GM19239 (cell line): ENCODE measurements at regions not wholly inside any gene's neighbourhood (a gene's known extent, or its start where the extent isn't known, plus 50 kb on each side); places are given as distances from the start of the nearest gene placed in this dataset.

Experiments
- DNase-seq: peaks from one replicate; pipeline ENCODE4 v3.0.0; 2011; ENCODE audit warnings: low spot score; ENCODE audit not compliant: insufficient read length
- FAIRE-seq: peaks from 2 replicates; lab custom pipeline; 2011; peaks lifted over from hg19 to GRCh38; lab: Jason Lieb, UNC

- no peak for FAIRE-seq
- DNase-seq: no peak
Observed at GRCh38 chr14:85421186-85421877, 108.6 kb upstream of the FLRT2 start.

GRCh38 chr14:85423889-85424288, 106.1 kb upstream of the FLRT2 start:
- DNase-seq (no peak), FAIRE-seq (no peak)

- DNase-seq (no peak), FAIRE-seq (no peak)
Observed at GRCh38 chr14:85425507-85425906, 104.4 kb upstream of the FLRT2 start.

- DNase-seq (no peak), FAIRE-seq (no peak)
Observed at GRCh38 chr14:85426068-85426935, 103.6 kb upstream of the FLRT2 start.

- FAIRE-seq (no peak), DNase-seq (no peak)
Observed at GRCh38 chr14:85428926-85429325, 101.0 kb upstream of the FLRT2 start.

- no peak for FAIRE-seq
Observed at GRCh38 chr14:85437148-85437547, 92.8 kb upstream of the FLRT2 start.

GRCh38 chr14:85438001-85438400, 91.9 kb upstream of the FLRT2 start:
- no peak for FAIRE-seq
- no peak for DNase-seq

More at GRCh38 chr14:85437148-85437547, 92.8 kb upstream of the FLRT2 start:
- no peak for DNase-seq

- DNase-seq: no peak
- no peak for FAIRE-seq
Observed at GRCh38 chr14:85438481-85438942, 91.4 kb upstream of the FLRT2 start.

GRCh38 chr14:85439696-85440328, 90.1 kb upstream of the FLRT2 start:
- FAIRE-seq: no peak

GRCh38 chr14:85441909-85442643, 87.9 kb upstream of the FLRT2 start:
- no peak for FAIRE-seq
- DNase-seq: no peak

More at GRCh38 chr14:85439696-85440328, 90.1 kb upstream of the FLRT2 start:
- DNase-seq: no peak

- FAIRE-seq: no peak
- no peak for DNase-seq
Observed at GRCh38 chr14:85442996-85443395, 86.9 kb upstream of the FLRT2 start.

GRCh38 chr14:85444635-85445034, 85.3 kb upstream of the FLRT2 start:
- FAIRE-seq (no peak), DNase-seq (no peak)

- DNase-seq: no peak
- FAIRE-seq: no peak
Observed at GRCh38 chr14:85445151-85445795, 84.7 kb upstream of the FLRT2 start.

GRCh38 chr14:85447883-85448282, 82.1 kb upstream of the FLRT2 start:
- DNase-seq: no peak
- no peak for FAIRE-seq

GRCh38 chr14:85451421-85451820, 78.5 kb upstream of the FLRT2 start:
- no peak for DNase-seq
- FAIRE-seq: no peak

GRCh38 chr14:85453401-85454225, 76.3 kb upstream of the FLRT2 start:
- FAIRE-seq: no peak
- no peak for DNase-seq

- FAIRE-seq (no peak), DNase-seq (no peak)
Observed at GRCh38 chr14:85454226-85454813, 75.6 kb upstream of the FLRT2 start.

- no peak for FAIRE-seq
- no peak for DNase-seq
Observed at GRCh38 chr14:85459361-85460000, 70.5 kb upstream of the FLRT2 start.
